ENCODE measurements at regions not wholly inside any gene's neighbourhood (a gene's known extent, or its start where the extent isn't known, plus 50 kb on each side); places are given as distances from the start of the nearest gene placed in this dataset.
"Not testable (repeated sequence)": the region's sequence is repeated elsewhere in the genome, so short reads cannot be mapped to it uniquely, and the experiment has no call there.

DNA sequence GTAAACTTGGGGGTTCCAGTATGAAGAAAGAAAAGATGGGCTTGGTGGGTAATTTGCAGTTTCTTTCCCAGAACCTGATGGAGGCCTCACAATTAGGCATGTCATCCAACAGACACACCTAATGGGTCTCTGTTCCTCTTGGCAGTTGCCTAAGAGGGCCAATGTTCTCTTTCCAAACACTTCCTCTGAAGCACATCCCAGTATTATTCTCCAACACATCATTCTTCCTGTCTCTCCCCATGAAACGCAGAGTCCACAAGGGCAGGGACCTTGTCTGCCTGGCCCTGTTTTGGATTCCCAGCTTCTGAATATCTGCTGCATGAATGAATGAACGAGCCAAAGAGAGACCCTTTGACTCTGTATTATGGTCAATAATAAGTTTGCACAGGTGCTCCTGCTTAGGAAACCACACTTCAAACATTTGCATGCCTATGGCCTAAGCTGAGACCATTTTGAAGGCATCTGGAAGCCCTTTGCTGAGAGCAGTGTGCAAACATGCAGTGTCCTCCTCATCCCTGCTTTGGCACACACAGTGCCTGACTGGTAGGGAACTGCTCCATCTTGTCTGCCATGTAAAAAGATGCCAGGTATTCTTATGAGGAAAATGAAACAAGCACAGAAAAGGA, 100.9 kb upstream of the CHST15 start:
- Histone ChIP-seq H3K27me3 (ENCODE audit: insufficient read depth, low read depth) (no peaks in the 10 kb centered on the region), H3K4me1 (ENCODE audit: low read depth, poor library complexity, severe bottlenecking) (peaks cover 15% of the 10 kb centered on the region), H3K27ac (no peak overlapping the region), H4K20me1 (ENCODE audit: insufficient read depth) (no peaks in the 10 kb centered on the region), H3K79me2 (ENCODE audit: insufficient read depth, low read depth) (no peaks in the 10 kb centered on the region), H3K4me3 (IDR thresholded peaks at IDR 0.05; ENCODE audit: insufficient read depth, low read depth, low read length) (no peak overlapping the region), H3K4me2 (no peak overlapping the region), H3K9ac (no peak overlapping the region), H2AFZ (ENCODE audit: low read depth) (no peak overlapping the region), H3K36me3 (ENCODE audit: insufficient read depth) (no peaks in the 10 kb centered on the region)
- TF ChIP-seq, protein P1, sequence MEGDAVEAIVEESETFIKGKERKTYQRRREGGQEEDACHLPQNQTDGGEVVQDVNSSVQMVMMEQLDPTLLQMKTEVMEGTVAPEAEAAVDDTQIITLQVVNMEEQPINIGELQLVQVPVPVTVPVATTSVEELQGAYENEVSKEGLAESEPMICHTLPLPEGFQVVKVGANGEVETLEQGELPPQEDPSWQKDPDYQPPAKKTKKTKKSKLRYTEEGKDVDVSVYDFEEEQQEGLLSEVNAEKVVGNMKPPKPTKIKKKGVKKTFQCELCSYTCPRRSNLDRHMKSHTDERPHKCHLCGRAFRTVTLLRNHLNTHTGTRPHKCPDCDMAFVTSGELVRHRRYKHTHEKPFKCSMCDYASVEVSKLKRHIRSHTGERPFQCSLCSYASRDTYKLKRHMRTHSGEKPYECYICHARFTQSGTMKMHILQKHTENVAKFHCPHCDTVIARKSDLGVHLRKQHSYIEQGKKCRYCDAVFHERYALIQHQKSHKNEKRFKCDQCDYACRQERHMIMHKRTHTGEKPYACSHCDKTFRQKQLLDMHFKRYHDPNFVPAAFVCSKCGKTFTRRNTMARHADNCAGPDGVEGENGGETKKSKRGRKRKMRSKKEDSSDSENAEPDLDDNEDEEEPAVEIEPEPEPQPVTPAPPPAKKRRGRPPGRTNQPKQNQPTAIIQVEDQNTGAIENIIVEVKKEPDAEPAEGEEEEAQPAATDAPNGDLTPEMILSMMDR (conservative IDR thresholded peaks at IDR 0.05; ENCODE audit: low read depth, low read length), result no peak

DNA sequence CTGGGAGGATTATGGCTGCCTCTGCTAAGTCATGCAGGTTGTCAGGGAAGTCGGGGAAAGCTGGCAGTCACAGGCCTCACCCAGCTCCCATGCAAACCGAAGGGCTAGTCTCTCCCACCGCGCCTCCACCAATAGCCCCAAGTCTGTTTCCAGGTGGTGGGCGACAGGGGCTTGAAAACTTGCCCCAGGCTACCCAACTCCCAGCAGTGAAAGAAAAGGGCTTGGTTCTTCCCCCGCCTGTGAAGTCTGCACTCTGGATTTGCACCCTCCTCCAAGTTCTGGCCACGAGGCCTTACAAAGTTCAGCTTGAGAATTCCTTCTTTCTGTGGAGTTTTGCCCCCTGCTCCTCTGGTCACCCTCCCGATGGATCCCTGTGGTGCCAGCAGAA, 99.9 kb upstream of the CHST15 start:
- Histone ChIP-seq H4K20me1 (ENCODE audit: insufficient read depth) (no peaks in the 10 kb centered on the region), H3K36me3 (ENCODE audit: insufficient read depth) (no peaks in the 10 kb centered on the region), H3K4me3 (IDR thresholded peaks at IDR 0.05; ENCODE audit: insufficient read depth, low read depth, low read length) (no peak overlapping the region), H3K4me1 (ENCODE audit: low read depth, poor library complexity, severe bottlenecking) (peaks cover 15% of the 10 kb centered on the region), H3K4me2 (no peak overlapping the region; the same call in 1 of the 2 replicates), H3K27ac (no peak overlapping the region), H2AFZ (ENCODE audit: low read depth) (peak overlapping the region; percentile 5; the same call in 1 of the 2 replicates), H3K9ac (no peak overlapping the region), H3K27me3 (ENCODE audit: insufficient read depth, low read depth) (no peaks in the 10 kb centered on the region), H3K79me2 (ENCODE audit: insufficient read depth, low read depth) (no peaks in the 10 kb centered on the region)
- TF ChIP-seq, protein P1 (conservative IDR thresholded peaks at IDR 0.05; ENCODE audit: low read depth, low read length), result no peak

DNA sequence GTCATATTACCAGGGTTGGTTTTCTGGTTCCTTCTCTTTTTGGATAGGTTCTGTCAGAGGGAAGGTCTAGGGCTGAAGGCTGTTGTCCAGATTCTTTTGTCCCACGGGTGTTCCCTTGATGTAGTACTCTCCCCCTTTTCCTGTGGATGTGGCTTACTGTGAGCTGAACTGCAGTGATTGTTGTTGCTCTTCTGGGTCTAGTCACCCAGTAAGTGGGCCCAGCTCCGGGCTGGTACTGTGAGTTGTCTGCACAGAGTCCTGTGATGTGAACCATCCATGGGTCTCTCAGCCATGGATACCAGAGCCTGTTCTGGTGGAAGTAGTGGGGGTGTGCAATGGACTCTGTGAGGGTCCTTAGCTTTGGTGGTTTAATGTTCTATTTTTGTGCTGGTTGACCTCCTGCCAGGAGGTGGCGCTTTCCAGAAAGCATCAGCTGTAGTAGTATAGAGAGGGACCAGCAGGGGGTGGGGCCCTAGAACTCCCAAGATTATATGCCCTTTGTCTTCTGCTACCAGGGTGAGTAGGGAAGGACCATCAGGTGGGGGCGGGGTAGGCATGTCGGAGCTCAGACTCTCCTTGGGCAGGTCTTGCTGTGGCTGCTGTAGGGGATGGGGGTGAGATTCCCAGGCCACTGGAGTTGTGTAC, 99.4 kb upstream of the CHST15 start:
- H3K27ac ChIP-seq; H3K79me2 ChIP-seq (ENCODE audit: insufficient read depth, low read depth); H4K20me1 ChIP-seq (ENCODE audit: insufficient read depth); H3K9ac ChIP-seq; H3K27me3 ChIP-seq (ENCODE audit: insufficient read depth, low read depth); H3K4me2 ChIP-seq; H3K4me3 ChIP-seq (IDR thresholded peaks at IDR 0.05; ENCODE audit: insufficient read depth, low read depth, low read length); H3K36me3 ChIP-seq (ENCODE audit: insufficient read depth): not testable (repeated sequence)
- TF ChIP-seq, protein P1 (conservative IDR thresholded peaks at IDR 0.05; ENCODE audit: low read depth, low read length), result peak; percentile 51
- peaks cover 15% of the 10 kb centered on the region for H3K4me1 ChIP-seq (ENCODE audit: low read depth, poor library complexity, severe bottlenecking)
- H2AFZ ChIP-seq (ENCODE audit: low read depth), result peak overlapping the region; percentile 5; the same call in 1 of the 2 replicates

DNA sequence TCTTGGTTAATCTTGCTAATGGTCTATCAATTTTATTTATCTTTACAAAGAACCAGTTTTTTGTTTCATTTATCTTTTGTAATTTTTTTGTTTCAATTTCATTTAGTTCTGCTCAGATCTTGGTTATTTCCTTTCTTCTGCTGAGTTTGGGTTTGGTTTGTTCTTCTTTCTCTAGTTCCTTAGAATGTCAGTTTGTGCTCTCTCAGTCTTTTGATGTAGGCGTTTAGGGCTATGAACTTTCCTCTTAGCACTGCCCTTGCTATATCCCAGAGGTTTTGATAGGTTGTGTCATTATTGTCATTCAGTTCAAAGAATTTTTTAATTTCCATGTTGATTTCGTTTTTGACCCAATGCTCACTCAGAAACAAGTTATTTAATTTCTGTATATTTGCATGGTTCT, 97.1 kb upstream of the CHST15 start:
- H3K79me2 ChIP-seq (ENCODE audit: insufficient read depth, low read depth); H3K4me3 ChIP-seq (IDR thresholded peaks at IDR 0.05; ENCODE audit: insufficient read depth, low read depth, low read length); H3K4me2 ChIP-seq; H3K36me3 ChIP-seq (ENCODE audit: insufficient read depth); H3K9ac ChIP-seq; H2AFZ ChIP-seq (ENCODE audit: low read depth); H3K27me3 ChIP-seq (ENCODE audit: insufficient read depth, low read depth); H3K27ac ChIP-seq; H4K20me1 ChIP-seq (ENCODE audit: insufficient read depth): not testable (repeated sequence)
- peaks cover 15% of the 10 kb centered on the region for H3K4me1 ChIP-seq (ENCODE audit: low read depth, poor library complexity, severe bottlenecking)

DNA sequence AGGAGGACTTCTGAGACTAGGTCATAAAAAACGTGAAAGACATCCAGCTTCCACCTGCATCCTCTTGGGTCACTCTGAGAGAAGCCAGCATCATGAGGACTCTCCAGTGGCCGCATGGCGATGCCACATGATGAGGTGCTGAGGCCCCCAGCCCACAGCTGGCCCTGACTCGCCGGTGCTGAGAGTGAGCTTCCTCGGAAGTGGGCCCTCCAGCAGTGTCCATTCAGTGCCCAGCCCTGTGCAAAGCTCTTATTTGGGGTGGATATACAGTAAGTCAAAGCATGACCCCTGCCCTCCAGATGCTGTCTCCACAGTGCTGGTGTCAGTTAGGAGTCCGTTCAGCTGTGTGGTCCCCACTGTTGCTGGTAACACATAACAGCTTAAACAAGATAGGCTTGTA, 93.6 kb upstream of the CHST15 start:
- H3K9ac ChIP-seq, result no peak overlapping the region

More for the DNA sequence above, 93.6 kb upstream of the CHST15 start:
- H3K79me2 ChIP-seq (ENCODE audit: insufficient read depth, low read depth), result no peaks in the 10 kb centered on the region
- H3K4me1 ChIP-seq (ENCODE audit: low read depth, poor library complexity, severe bottlenecking), result no peaks in the 10 kb centered on the region
- TF ChIP-seq, protein P1 (conservative IDR thresholded peaks at IDR 0.05; ENCODE audit: low read depth, low read length), result no peak
- no peak overlapping the region for H3K27ac ChIP-seq
- H3K4me2 ChIP-seq, result no peak overlapping the region
- H4K20me1 ChIP-seq (ENCODE audit: insufficient read depth), result no peaks in the 10 kb centered on the region
- no peak overlapping the region for H2AFZ ChIP-seq (ENCODE audit: low read depth)
- no peak overlapping the region for H3K4me3 ChIP-seq (IDR thresholded peaks at IDR 0.05; ENCODE audit: insufficient read depth, low read depth, low read length)
- H3K36me3 ChIP-seq (ENCODE audit: insufficient read depth), result no peaks in the 10 kb centered on the region
- H3K27me3 ChIP-seq (ENCODE audit: insufficient read depth, low read depth), result no peaks in the 10 kb centered on the region

Measured in KMS-11 (cell line).